H9 (cell line): ENCODE measurements at regions not wholly inside any gene's neighbourhood (a gene's known extent, or its start where the extent isn't known, plus 50 kb on each side); places are given as distances from the start of the nearest gene placed in this dataset.
A peak's percentile ranks its signal among the peaks of the same experiment; 100 is the strongest.

Experiments used
- DNase-seq: peaks from one replicate; pipeline ENCODE4 v3.0.0-alpha.2; 2017
- H2AFZ ChIP-seq: one replicate; pipeline ENCODE4 v1.6.1; 2013; ENCODE audit warnings: mild to moderate bottlenecking, low read length, control low read depth, moderate library complexity
- H2AK5ac ChIP-seq: 2 replicates; pipeline ENCODE4 v1.6.1; 2013; ENCODE audit warnings: low read length, control low read depth, mixed read lengths; ENCODE audit not compliant: insufficient read length
- H2BK120ac ChIP-seq: one replicate; pipeline ENCODE4 v1.6.1; 2013; ENCODE audit warnings: low read depth, mild to moderate bottlenecking, low read length, control low read depth, inconsistent platforms; ENCODE audit not compliant: poor library complexity, severe bottlenecking
- H2BK12ac ChIP-seq: 2 replicates; pipeline ENCODE4 v1.6.1; 2013; ENCODE audit warnings: low read length, control low read depth, mixed read lengths, low read depth; ENCODE audit not compliant: insufficient read length
- H2BK15ac ChIP-seq: 2 replicates; pipeline ENCODE4 v1.6.1; 2013; ENCODE audit warnings: low read depth, low read length, control low read depth
- H2BK20ac ChIP-seq: one replicate; pipeline ENCODE4 v1.6.1; 2013; ENCODE audit warnings: low read depth, mild to moderate bottlenecking, low read length, control low read depth, inconsistent platforms; ENCODE audit not compliant: poor library complexity, severe bottlenecking
- H2BK5ac ChIP-seq: 2 replicates; pipeline ENCODE4 v1.6.1; 2013; ENCODE audit warnings: low read length, control low read depth, mixed read lengths; ENCODE audit not compliant: insufficient read length
- H3K14ac ChIP-seq: 2 replicates; pipeline ENCODE4 v1.6.1; 2013; ENCODE audit warnings: low read length, control low read depth; ENCODE audit not compliant: insufficient read depth
- H3K18ac ChIP-seq: 2 replicates; pipeline ENCODE4 v1.6.1; 2013; ENCODE audit warnings: low read depth, mild to moderate bottlenecking, mixed read lengths, low read length, control low read depth; ENCODE audit not compliant: insufficient read length
- H3K23ac ChIP-seq: 2 replicates; pipeline ENCODE4 v1.6.1; 2013; ENCODE audit warnings: low read length, control low read depth, mixed read lengths, low read depth; ENCODE audit not compliant: insufficient read length
- H3K23me2 ChIP-seq: 2 replicates; pipeline ENCODE4 v1.6.1; 2013; ENCODE audit warnings: low read depth, mild to moderate bottlenecking, mixed read lengths, low read length, control low read depth; ENCODE audit not compliant: insufficient read length, poor library complexity, severe bottlenecking
- H3K27ac ChIP-seq: 2 replicates; pipeline ENCODE4 v1.5.1; 2013; ENCODE audit warnings: low read length, control low read depth, mixed read lengths, low read depth; ENCODE audit not compliant: insufficient read length
- H3K27me3 ChIP-seq: 2 replicates; pipeline ENCODE4 v1.6.1; 2013; ENCODE audit warnings: low read length, control low read depth, inconsistent platforms; ENCODE audit not compliant: insufficient read depth
- H3K4ac ChIP-seq: 2 replicates; pipeline ENCODE4 v1.6.1; 2013; ENCODE audit warnings: low read depth, mild to moderate bottlenecking, control low read depth, inconsistent platforms, low read length, moderate library complexity
- H3K4me1 ChIP-seq: 2 replicates; pipeline ENCODE4 v1.6.1; 2013; ENCODE audit warnings: low read length, control low read depth, inconsistent platforms; ENCODE audit not compliant: insufficient read depth
- H3K4me2 ChIP-seq: 2 replicates; pipeline ENCODE4 v1.6.1; 2013; ENCODE audit warnings: low read length, control low read depth, mixed read lengths; ENCODE audit not compliant: insufficient read length, insufficient read depth
- H3K56ac ChIP-seq: 2 replicates; pipeline ENCODE4 v1.6.1; 2013; ENCODE audit warnings: low read depth, mild to moderate bottlenecking, mixed read lengths, low read length, control low read depth; ENCODE audit not compliant: insufficient read length
- H3K79me1 ChIP-seq: 2 replicates; pipeline ENCODE4 v1.6.1; 2013; ENCODE audit warnings: low read depth, mild to moderate bottlenecking, moderate library complexity, low read length, control low read depth, inconsistent platforms; ENCODE audit not compliant: insufficient read depth, poor library complexity, severe bottlenecking
- H3K79me2 ChIP-seq: 2 replicates; pipeline ENCODE4 v1.6.1; 2013; ENCODE audit warnings: low read length, control low read depth, inconsistent platforms; ENCODE audit not compliant: insufficient read depth
- H3K9ac ChIP-seq: 2 replicates; pipeline ENCODE4 v1.6.1; 2013; ENCODE audit warnings: low read length, control low read depth, mixed read lengths; ENCODE audit not compliant: insufficient read length; ENCODE audit errors: extremely low read depth
- H3K9me3 ChIP-seq: one replicate; pipeline ENCODE4 v1.6.1; 2013; ENCODE audit warnings: low read depth, low read length, inconsistent platforms; ENCODE audit not compliant: control insufficient read depth
- H3T11ph ChIP-seq: one replicate; pipeline ENCODE4 v1.6.1; 2013; ENCODE audit warnings: mild to moderate bottlenecking, low read length, control low read depth, inconsistent platforms
- H4K20me1 ChIP-seq: one replicate; pipeline ENCODE4 v1.6.1; 2013; ENCODE audit not compliant: control insufficient read depth, insufficient read length, insufficient read depth
- H4K5ac ChIP-seq: 2 replicates; pipeline ENCODE4 v1.6.1; 2013; ENCODE audit warnings: low read depth, mild to moderate bottlenecking, mixed read lengths, low read length, control low read depth; ENCODE audit not compliant: insufficient read length
- H4K8ac ChIP-seq: replicated peaks from 2 replicates; pipeline ENCODE4 v1.6.1; 2013; ENCODE audit warnings: low read length, control low read depth, mixed read lengths, low read depth; ENCODE audit not compliant: insufficient read length
- H4K91ac ChIP-seq: 2 replicates; pipeline ENCODE4 v1.6.1; 2013; ENCODE audit warnings: low read depth, mild to moderate bottlenecking, moderate library complexity, mixed read lengths, low read length, control low read depth; ENCODE audit not compliant: insufficient read length
- H3K27ac Mint-ChIP-seq, 3 experiments: 2 replicates in 2 of 3; 3 replicates in 1 of 3; pipeline ENCODE4 v1.8.0; 2020 to 2021; ENCODE audit warnings: mixed read lengths in 3 of 3, mild to moderate bottlenecking in 1 of 3, moderate library complexity in 1 of 3
- H3K27me3 Mint-ChIP-seq: 2 replicates; pipeline ENCODE4 v1.8.0; 2021; ENCODE audit warnings: low read depth, mild to moderate bottlenecking, moderate library complexity, mixed read lengths
- H3K36me3 Mint-ChIP-seq, 3 experiments: 2 replicates in 2 of 3; 3 replicates in 1 of 3; pipeline ENCODE4 v1.8.0; 2020 to 2021; ENCODE audit warnings: low read depth in 3 of 3, mixed read lengths in 3 of 3; ENCODE audit not compliant: insufficient read depth in 1 of 3
- H3K4me1 Mint-ChIP-seq, 2 experiments: 2 replicates each; pipeline ENCODE4 v1.8.0; 2020; ENCODE audit warnings: mixed read lengths in 2 of 2
- H3K4me3 Mint-ChIP-seq, 2 experiments: 2 replicates in 1 of 2; 3 replicates in 1 of 2; pipeline ENCODE4 v1.8.0; 2020 to 2021; ENCODE audit warnings: mild to moderate bottlenecking in 2 of 2, mixed read lengths in 2 of 2, moderate library complexity in 1 of 2
- H3K9me3 Mint-ChIP-seq, 2 experiments: 2 replicates in 1 of 2; 3 replicates in 1 of 2; pipeline ENCODE4 v1.8.0; 2020; ENCODE audit warnings: mild to moderate bottlenecking in 2 of 2, mixed read lengths in 2 of 2, moderate library complexity in 1 of 2
- CTCF ChIP-seq: fragments of 200-600 bp; sonication (generic); conservative IDR thresholded peaks from 3 replicates; pipeline ENCODE4 v1.8.0; 2021; ENCODE audit warnings: antibody characterized with exemption, mild to moderate bottlenecking
- WGBS: extraction: QIAGEN DNeasy Blood & Tissue Kit; methylation state at CpG from one replicate; pipeline ENCODE4 v1.1.7; 2013; ENCODE audit warnings: missing lambda C conversion rate, low lambda C conversion rate, mixed read lengths; ENCODE audit not compliant: insufficient read length; ENCODE audit errors: extremely low coverage; 5-methylcytosine and 5-hydroxymethylcytosine counted together

- Histone ChIP-seq H2AK5ac (no peak overlapping the region), H3T11ph (no peak overlapping the region), H3K4me1 (peaks cover 4% of the 10 kb centered on the region; the same call in 1 of the 2 replicates), H4K8ac (no peak overlapping the region), H3K27me3 (no peaks in the 10 kb centered on the region), H2BK12ac (no peak overlapping the region), H2BK120ac (no peak overlapping the region), H2BK5ac (no peak overlapping the region), H4K5ac (no peak overlapping the region), H3K23ac (no peak overlapping the region), H2AFZ (no peak overlapping the region), H3K79me1 (no peaks in the 10 kb centered on the region), H3K79me2 (no peaks in the 10 kb centered on the region), H2BK15ac (no peak overlapping the region), H2BK20ac (no peak overlapping the region), H3K9me3 (no peaks in the 10 kb centered on the region), H4K91ac (no peak overlapping the region), H4K20me1 (no peaks in the 10 kb centered on the region), H3K18ac (no peak overlapping the region), H3K27ac (no peak overlapping the region), H3K4me2 (peak overlapping the region; percentile 11), H3K4ac (no peak overlapping the region), H3K23me2 (no peaks in the 10 kb centered on the region), H3K56ac (no peak overlapping the region), H3K14ac (no peak overlapping the region), H3K9ac (no peak overlapping the region)
- no peak for TF ChIP-seq CTCF
- Mint-ChIP-seq H3K4me1 (peaks cover 41 to 46% of the 10 kb centered on the region in 2 experiments), H3K9me3 (peaks cover 2% of the 10 kb centered on the region in 2 experiments; a peak in 2 of 5 replicates), H3K27ac (peak overlapping the region; percentile 42 to 98 (median 87); a peak in 5 of 7 replicates), H3K4me3 (peak overlapping the region in 1 of 2 experiments; percentile 12; a peak in 2 of 5 replicates), H3K27me3 (peaks cover 2% of the 10 kb centered on the region), H3K36me3 (no peaks in the 10 kb centered on the region; a peak in 1 of 7 replicates)
- no CpG with 5 or more reads among the region's 11 CpGs for WGBS
- peak; percentile 41 for DNase-seq
Measured at GRCh38 chr1:4447778-4448420, 206.5 kb upstream of the AJAP1 start.
